ENCODE measurements at regions not wholly inside any gene's neighbourhood (a gene's known extent, or its start where the extent isn't known, plus 50 kb on each side); places are given as distances from the start of the nearest gene placed in this dataset.
"Not testable (repeated sequence)": the region's sequence is repeated elsewhere in the genome, so short reads cannot be mapped to it uniquely, and the experiment has no call there.

DNA sequence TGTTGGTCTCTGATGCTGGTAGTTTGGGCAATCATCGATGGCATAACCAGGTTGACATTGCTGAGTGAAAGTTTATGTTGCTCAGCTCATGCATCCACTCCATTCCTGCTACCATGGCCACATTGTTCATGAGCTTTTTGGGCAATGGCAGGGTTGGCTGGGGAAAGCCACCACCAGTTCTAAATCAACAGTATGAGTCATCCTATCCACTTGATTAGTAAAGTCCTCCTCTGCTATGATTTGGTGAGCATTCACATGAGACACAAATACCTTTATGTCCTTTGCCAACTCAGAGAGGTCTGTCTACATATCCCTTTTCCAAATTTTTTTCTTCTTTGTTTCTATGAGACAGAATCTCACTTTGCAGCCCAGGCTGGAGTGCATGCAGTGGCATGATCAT is 129.7 kb upstream of the FBN2 start:
- DNase-seq, result no peak

DNA sequence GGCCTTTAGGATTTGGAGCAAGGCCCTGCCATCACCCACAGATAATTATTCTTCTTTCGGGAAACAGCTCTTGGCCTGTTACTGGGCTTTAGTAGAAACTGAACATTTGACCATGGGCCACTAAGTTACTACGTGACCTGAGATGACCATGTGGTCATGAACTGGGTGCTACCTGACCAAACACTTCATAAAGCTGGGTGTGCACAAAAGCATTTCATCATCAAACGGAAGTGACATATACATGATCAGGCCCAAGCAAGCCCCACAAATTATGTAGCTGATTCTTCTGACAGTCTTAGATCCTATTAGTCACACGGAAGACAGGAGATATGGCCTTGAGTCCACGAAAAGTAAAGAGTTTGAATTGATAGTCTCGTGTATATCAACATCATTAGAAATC is 130.9 kb upstream of the FBN2 start:
- DNase-seq, result no peak

DNA sequence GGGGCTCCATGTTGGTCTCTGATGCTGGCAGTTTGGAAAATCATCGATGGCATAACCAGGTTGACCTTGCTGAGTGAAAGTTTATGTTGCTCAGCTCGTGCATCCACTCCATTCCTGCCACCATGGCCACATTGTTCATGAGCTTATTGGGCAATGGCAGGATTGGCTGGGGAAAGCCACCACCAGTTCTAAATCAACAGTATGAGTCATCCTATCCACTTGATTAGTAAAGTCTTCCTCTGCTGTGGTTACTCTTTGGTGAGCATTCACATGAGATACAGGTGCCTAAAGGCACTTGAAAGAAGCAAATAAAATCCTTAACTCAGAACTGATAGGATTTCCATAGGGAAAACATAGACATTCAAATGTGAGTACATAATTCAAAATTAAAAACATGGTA is 131.8 kb upstream of the FBN2 start:
- DNase-seq, result no peak

DNA sequence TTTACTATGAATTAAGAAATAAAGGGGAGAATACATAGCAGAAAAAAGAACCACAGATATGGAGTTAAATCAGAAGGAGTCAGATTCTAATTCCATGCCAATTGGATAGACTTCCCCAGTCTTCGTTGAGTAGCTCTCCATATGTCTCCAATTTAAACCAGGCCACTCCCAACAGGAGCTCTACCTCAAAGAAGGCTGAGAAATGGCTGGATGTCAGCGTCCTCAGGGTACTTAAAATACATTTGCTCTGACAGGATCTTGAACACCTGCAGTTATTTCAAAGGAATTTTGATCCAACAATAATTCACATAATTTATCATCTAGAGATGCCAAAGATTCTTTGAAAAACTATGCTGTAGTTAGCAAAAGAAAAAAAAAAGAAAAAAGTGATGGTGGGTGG is 133.9 kb upstream of the FBN2 start:
- DNase-seq, result no peak

DNA sequence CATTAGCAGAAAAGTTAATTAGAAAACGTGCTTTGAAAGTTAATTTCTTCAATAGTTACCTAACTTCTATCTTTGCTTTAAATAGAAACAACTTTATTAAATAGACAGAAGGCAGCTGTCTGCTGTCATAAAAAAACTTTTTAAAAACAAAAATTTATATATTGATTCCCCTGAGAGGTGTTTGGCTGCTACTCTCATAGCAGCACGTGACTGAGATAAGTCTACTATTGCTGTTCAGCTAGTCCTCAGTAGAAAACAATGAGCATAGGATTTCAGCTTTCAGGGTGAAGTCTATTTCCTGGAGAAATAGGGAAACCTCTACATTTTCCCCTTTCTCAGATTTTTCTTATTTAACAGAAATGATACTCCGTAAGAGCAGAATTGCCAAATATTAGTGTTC is 135.0 kb upstream of the FBN2 start:
- no peak for DNase-seq

DNA sequence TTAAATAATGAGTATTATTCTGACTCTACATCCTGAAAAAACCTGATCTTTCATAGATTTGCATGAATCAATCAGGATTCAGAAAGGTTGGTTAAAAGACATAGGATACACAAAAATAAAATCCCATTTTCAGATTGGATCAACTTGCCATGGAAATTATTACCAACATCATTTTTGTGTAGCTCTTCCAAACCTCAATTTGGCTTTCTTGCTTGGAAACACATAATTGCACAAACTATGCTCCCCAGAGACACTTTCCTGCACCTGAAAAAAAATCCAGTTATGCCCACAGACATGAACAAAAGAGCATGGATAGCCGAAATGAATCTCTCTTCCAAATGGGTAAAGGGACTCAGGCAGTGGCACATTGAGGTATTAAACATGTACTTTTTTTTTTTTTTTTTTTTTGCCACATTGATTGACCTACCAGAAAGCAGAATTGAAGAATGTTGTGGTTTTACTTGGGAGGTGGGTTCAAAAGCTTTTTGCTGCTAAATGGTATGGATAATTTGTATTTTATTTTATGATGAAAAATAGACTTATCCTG is 135.4 kb upstream of the FBN2 start:
- no peak for DNase-seq

DNA sequence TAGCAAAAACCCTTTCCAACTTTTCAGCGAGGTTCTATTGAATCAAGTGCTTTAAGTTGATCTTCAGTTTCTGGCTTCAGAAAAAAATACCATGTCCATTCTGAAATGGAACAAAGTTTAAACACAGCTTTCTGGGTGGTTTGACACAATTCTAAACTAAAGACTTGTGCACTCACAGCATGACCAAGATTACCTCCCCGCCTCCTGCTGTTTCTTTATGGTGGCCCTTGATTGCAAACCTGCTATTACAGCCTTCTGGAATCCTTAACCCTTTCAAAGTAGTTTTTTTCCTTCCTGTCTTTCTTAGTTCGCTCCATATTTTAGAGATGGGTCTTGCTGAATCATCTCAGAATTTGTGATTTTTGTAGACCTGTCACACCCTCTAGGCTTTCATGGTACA is 135.9 kb upstream of the FBN2 start:
- peak in 2 of 3 experiments; percentile 3 to 23 for DNase-seq

DNA sequence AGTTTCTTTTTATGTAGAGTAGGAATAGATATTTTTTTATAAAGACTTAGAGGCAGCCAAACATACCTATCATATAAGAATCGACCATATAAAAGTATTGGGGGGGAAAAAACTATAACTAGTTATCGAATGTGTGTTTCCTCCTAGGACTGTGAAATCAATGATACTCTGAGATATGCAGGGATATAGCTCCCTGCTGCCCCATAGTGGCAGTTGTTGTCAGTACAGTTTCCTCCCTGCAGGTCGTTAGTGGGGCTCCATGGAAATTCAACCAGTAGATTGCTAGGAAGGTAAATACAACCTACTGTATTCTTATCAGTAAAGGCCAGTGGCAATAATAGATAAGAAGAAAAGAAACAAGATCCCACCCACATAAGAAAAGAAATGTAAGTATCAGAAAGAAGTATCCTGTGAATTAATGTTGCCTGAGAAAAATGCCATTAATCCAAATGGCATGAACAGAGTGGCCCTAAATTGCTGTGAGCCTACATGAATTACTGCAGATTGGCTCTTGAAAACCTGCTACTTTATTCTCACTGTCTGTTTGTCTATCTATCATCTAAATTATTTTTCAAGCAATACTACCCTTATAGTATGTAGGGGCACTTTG is 136.9 kb upstream of the FBN2 start:
- peak in 2 of 3 experiments; percentile 2 to 5 for DNase-seq

DNA sequence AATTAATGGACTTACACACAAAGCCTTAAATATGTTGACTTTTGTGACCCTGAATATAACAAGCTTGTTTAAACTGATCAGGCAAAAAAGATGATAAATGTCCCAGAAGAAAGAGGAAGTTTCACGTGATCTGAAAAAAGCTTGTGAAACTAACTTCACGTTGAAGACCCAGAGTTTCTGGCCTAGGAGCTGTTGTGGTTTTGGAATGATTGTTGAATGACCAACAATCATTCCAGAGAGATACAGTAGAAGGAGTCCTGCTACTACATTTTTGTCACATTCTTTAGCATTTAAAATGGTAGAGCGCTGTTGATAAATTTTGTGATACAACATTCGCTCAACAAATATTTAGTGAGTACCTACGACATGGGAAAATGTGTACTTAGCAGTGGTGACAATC is 143.1 kb upstream of the FBN2 start:
- DNase-seq, result no peak

DNA sequence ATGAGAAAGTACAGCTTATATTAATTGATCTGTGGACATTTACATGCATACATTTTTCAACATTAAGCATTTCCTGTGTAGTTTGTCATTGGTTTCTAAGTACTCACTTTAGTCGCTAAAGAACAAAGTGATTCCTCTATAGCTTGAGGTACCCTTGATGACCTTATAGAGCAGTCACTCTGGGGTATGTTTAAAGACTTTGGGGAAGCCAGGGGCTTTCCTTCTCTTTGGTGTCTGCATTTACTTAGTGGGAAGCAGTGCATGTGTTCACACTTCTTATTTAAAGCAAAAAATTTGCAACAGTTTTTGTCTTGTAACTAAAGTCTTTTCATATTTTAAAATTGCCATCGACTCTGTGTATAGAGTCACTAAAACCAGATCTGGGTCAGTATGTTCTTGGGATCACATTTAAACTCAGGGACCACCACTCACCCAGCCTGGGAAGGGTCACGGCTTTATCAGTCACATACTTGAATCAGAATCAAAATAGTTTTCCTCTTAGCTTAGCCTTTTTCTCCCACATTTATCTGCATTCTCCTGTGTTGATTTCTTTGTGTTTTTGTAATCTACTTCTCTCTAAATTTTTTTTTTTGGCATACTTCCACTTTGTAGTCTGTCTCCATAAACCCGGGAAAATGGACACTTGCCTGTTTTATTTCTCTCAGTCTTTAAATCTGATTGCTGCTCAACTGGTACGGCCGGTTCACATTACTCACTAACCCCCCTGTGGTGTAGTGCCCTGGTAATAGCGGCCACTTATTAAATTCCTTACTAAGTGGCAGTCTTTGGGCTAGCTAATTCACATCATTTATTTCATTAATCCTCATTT is 143.9 kb upstream of the FBN2 start:
- DNase-seq, result peak in 2 of 3 experiments; percentile 33 to 73

DNA sequence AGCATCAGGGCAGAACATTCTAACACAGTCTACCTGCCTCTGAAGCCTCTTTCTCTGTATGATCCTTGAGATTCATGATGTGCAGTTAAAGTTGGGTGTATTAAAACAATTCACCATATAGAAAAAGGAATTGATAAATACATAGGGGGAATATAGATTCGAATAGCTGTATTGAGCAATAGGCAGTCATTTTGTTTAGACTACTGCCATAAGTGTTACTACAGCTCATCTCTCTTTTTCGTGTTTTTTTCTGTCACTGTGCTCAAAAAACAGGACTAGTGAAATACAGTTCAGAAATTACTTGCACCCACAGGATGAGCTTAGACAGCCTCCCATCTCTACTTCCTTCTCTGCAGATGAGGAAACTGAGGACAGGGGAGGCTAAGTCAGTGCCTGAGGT is 144.6 kb upstream of the FBN2 start:
- DNase-seq, result no peak

DNA sequence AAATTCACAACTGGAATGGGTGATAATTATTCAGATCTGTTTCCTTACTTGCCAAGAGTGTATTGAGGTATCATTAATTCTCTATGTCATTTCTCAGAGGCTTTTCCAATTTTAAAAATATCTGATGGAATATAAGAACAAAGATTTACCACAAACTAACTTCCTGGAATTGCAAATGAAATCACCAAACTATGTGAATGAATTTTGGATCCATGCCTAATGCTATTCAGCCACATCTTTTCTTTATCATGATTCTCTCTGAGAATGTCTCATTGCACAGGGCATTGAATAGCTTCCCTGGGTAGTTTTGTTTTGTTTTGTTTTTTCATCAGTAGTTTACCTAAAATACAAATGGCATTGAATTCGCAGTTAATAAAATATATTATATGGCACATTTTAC is 146.9 kb upstream of the FBN2 start:
- DNase-seq, result no peak

DNA sequence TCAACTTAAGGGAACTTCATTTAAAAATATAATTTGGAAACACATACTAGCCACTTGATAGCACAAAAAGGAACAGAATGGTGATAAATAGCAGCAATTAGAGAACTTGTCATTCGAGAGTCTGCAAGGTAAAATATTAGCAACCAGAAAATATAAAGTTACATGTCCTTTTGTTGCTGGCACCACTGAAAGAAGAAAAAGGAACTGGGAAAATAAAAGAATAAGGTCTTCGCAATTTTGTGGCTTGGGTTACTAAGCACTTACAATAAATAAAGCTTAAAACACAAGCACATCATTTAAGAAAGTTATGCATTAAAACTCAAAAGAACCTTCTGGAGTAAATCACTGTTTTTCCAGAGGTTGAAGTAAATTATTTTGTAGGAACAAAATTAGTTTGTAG is 149.9 kb upstream of the FBN2 start:
- no peak for DNase-seq

DNA sequence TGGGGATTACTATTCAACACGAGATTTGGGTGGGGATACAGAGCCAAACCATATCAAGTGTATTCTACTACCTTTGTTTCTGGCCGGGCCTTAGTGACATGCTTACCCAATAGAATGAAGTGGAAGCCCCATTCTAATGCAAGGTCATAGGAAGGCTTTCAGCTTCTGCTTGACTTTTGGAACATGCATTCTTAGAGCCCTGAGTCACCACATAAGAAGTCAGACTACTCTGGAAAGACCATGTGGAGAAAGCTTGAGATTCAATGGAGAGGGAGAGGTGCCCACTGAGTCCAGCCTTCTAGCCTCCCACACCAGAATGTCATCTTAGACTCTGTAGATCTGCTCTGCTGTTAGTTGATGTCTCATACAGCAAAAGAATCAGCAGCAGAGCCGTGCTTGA is 155.7 kb upstream of the FBN2 start:
- DNase-seq, result no peak

DNA sequence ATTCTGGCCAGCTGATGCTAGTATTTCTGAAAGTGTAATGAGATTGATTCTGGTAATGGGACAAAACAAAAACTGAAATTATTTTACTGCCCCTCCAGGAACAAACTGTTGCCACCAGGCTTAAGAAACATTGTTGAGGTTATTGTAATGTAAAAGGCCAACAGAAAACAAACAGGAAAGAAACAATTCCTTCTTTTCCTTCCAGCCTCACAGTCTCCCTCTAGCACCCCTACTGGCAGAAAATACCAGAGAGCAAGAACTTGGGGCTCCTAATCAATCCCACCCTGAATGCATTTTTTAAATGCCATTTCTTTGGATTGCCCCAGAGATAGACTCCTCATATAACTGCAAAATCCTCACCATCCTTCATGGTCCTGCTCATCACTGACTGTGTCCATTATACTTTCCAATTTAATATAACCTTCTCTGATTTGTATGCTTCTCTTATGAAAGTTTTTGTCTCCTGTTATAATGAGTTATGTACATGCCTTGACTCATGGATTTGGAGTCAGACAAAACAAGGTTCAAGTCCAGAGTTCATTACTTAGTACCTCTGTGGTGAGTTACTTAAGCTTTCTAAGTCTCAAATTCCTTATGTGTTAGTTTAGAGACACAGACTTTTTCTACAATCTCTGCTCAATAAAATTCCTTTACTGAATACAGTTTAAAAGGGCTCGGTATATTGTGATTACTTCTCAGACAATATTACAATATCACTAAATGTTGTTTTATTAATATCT is 157.9 kb upstream of the FBN2 start:
- DNase-seq, result no peak

DNA sequence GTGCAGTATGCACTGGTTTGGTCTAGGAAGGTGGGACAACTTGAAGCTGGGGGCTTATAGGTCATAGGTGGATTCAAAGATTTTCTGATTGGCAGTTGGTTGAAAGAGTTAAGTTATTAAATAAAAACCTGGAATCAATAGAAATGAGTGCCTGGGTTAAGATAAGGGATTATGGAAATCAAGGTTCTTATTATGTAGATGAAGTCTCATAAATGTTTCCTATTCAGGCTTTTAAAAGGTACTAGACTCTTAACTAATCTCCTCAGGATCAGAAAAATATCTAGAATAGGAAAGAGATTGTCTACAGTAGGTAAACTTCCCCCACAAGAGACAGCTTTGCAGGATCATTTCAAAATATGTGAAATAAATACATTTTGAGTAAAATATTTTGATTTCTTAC is 163.3 kb upstream of the FBN2 start:
- no peak for DNase-seq

DNA sequence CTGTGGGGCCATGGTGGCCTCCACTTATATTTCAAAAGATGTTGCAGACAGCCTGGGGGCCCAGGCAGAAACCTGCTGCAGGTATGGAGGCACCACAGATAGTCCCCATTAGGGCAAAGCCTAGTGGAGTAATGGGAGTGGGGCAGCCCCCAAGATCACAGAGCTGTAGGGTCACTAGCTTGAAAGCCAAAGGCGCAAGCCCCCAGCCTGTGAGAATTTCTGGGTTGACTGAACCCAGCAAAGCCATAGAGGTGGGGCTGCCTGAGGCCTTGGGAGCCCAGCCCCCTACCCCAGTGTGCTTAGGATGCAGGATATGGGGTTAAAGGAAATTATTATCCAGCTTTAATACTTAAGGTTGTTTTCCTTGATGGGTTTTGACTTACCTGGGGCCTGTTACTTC is 165.3 kb upstream of the FBN2 start:
- DNase-seq, result no peak

DNA sequence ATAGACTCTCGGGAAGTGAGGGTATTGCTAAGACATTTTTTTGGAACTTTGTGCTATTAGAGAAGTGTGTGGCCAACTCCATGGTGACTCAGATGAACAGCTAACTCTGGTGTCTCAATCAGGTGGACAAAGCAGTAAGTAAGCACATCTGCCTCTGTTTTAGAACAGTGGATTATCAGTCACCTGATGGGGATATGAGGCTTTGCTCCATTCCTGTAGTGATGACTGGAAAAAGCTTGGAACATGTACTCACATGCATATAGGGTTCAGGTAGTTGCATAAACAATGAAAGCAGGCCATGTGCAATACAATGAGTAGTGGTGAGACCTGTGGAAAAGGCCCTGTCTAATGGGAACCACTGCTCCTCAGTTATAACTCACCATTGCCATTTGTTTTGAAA is 168.2 kb upstream of the FBN2 start:
- no peak for DNase-seq

DNA sequence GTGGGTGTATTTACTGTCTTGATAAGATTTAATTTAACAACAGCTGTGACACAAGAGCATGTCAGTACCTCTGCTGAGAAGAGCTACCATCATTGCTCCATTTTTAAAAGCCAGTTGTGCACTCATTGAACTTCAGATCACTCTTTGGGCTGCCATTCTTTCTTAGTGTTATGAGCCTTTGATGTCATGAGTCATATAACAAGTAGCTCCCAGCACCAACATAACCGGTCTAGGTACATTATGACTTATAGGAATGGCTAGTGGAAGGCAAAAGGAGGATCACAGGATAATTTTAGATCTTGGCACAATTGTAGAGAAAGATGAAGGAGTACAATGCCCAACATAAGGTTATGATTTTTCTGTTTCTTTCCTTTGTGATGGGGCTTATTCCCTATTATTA is 170.8 kb upstream of the FBN2 start:
- DNase-seq, result no peak

DNA sequence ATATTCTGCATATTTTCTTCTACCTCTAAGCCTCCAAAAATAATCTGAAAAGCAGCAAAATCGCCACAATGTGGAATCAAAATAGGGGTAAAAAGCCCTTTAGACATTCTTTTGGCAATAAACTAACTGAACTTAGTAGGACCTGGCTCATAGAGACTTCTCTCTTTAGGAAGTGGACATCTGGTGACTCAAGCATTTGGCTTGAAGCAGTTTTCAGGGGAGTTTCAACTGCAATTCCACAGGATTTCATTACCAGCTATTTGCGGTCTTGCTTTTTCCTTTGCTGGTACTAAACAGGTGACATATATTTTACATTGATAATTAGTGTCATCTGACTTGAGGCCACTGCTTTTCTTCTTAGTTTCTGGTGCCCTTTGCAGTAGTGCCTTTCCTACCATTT is 173.2 kb upstream of the FBN2 start:
- no peak for DNase-seq

DNA sequence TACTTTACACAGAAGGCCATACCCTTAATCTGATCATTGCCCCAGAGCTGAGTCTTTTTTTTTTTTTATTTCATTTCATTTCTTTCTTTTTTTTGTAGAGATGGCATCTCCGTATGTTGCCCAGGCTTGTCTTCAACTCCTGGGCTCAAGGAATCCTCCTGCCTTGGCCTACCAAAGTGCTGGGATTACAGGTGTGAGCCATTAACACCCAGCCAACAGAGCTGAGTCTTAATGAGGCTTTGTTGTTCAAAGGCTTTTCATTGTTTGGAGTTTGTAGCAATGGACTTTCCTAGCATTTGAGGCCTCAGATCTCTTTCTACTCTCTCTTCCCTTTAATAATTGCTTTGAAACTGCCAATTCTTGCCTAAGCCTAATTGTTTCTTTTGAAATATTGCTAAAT is 176.5 kb upstream of the FBN2 start:
- DNase-seq, result no peak

DNA sequence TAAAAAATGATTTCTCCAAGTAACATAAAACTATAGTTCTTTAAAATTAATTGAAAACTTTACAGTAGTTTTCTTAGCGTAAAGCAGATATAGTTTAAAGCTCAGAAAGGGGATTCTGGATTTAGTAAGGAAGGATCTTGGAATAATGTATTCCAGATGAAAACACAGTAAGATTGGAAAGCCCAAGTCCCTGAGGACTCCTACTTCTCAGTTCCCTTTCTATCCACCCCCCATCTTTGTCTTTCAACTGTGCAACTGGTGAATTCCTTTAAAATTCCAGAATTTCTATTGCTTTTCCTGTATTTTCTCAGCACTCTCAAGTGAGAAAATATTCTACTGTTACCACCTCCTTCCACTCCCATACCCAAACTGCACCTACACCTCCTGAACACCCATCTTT is 184.5 kb upstream of the FBN2 start:
- no peak for DNase-seq

DNA sequence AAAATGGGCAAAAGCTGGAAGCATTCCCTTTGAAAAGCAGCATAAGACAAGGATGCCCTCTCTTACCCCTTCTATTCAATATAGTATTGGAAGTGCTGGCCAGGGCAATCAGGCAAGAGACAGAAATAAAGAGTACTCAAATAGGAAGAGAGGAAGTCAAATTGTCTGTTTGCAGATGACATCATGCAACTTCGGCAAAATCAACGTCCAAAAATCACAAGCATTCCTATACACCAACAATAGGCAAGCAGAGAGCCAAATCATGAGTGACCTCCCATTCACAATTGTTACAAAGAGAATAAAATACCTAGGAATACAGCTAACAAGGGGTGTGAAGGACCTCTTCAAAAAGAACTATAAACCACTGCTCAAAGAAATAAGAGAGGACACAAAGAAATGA is 192.0 kb upstream of the FBN2 start:
- DNase-seq, result not testable (repeated sequence)

DNA sequence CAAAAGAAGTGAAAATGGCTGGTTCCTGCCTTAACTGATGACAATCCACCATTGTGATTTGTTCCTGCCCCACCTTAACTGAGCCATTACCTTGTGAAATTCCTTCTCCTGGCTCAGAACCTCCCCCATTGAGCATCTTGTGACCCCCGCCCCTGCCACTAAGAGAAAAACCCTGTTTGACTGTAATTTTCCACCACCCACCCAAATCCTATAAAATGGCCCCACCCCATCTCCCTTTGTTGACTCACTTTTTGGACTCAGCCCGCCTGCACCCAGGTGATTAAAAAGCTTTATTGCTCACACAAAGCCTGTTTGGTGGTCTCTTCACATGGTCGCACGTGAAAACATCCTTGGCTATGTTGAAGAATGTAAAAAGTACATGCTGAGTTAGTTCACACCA is 197.6 kb upstream of the FBN2 start:
- not testable (repeated sequence) for DNase-seq
